Fibroblast of gingiva (primary cell): ENCODE measurements at regions not wholly inside any gene's neighbourhood (a gene's known extent, or its start where the extent isn't known, plus 50 kb on each side); places are given as distances from the start of the nearest gene placed in this dataset.
A peak's percentile ranks its signal among the peaks of the same experiment; 100 is the strongest.

ENCODE experiments used
- DNase-seq: peaks from one replicate; pipeline ENCODE4 v3.0.0-alpha.2; 2011; ENCODE audit warnings: low read depth

DNA sequence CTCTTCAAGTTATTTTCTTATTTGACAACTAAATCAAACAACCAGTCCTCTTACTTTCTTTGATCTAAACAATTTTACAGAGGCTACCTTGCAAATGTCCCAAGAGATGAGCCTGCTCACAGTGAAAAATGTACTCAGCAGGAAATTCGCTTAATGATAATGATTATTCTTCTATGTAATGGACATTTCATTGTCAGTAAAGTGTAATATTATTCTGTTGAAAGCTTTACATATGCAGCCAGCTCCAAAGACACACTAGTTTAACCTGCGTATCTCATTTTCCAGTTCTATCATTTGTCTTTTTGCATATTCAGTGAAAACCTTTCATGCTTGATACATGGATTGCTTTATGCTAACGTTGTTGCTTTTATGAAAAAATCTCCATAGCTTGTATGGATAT lies 758.7 kb upstream of the ZNF608 start:
- DNase-seq, result no peak

DNA sequence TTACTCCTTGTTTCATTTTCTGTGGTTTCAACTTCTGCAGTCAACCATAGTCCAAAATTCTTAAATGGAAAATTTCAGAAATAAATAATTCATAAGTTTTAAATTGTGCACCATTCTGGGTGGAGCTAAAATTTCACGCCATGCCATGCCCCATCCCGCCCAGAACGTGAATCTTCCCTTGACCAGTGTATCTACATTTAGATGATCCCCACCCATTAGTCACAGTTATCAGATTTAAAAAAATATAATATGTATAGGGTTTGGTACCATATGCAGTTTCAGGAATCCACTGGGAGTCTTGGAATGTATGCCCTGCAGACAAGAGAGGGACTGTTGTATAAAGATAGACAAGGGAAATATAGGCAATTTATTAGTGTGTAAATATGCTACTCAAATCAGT lies 759.7 kb upstream of the ZNF608 start:
- no peak for DNase-seq

DNA sequence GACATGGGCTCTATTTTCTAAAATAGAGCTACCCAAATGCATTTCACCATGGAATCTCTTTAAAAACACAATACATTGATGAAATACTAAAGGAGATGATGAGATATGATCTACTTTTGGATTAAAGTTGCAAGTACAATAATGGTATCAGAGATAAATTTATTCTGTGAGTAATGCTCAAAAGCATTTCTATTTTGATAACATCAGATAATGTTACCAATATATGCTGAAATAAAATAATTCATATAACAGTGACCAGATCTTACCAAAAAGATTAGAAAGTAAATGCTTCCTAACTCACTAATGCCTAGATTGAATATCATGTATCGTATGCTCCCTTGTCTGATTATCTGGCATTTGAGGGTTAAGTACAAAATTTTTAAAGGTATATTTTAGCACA lies 761.8 kb upstream of the ZNF608 start:
- no peak for DNase-seq

DNA sequence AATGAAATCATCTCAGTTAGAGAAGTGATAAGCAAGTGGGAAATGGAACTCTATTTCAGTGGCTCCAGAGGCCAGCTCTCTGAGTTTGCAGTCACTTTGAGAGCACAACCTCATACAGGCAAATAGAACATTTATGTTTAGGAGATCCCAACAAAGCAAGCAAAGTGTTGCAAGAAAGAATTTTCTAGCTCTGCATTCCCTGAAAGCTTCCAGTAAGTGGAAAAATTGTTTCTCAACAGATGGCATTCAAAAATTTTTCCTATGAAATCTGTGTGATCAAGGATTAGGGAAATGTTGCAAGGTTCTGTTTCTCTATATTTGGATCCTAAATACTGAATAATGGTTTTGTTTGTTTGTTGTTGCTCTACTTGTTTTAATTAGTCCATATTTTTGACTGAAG lies 764.2 kb upstream of the ZNF608 start:
- peak; percentile 71 for DNase-seq

DNA sequence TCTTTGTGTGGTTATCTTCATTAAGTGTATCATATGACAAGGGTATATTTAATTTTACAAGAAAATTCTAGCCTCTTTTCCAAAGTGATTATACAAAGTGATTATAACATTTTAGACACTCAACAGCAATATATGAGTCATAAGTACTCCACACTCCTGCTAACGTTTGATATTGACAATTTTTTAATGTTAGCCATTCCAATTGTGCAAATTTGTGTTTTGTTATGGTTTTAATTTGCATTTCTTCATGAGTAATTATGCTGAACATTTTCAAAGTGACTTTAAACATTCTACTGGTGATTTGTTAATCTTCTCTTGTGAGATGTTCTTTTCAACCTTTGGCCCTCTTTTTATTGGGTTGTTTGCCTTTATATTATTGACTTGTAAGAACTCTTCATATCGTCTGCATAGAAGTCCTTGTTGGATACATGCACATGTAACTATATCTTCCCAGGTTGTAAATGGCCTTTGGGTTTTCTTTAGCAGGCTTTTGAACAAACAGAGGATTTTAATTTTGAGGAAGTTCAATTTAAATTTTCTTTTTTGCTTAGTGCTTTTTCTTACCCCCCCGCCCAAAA lies 771.6 kb upstream of the ZNF608 start:
- no peak for DNase-seq

GRCh38 chr5:125521289-125521688 lies 774.9 kb upstream of the ZNF608 start:
- no peak for DNase-seq

GRCh38 chr5:125525356-125525755 lies 778.9 kb upstream of the ZNF608 start:
- DNase-seq, result peak; percentile 52

GRCh38 chr5:125526966-125527365 lies 780.5 kb upstream of the ZNF608 start:
- no peak for DNase-seq

- no peak for DNase-seq
Observed at GRCh38 chr5:125528881-125529280, 782.4 kb upstream of the ZNF608 start.

- DNase-seq, result no peak
Observed at GRCh38 chr5:125530833-125531615, 784.6 kb upstream of the ZNF608 start.

DNA sequence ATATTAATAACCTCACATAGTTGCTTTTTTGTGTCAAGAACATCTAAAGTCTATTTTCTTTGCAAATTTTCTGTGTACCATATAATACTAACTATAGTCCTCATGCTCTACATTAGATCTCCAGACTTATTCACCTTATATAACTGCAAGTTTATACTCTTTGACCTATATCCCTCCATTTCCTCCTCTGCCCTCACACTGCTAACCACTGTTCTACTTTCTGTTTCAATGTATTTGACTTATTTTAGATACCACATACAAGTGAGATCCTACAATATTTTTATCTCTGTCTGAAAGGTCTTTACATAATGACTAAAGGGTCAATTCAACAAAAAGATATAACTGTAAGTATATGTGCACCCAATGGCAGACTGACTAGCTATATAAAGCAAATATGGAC lies 789.7 kb upstream of the ZNF608 start:
- DNase-seq, result no peak

- DNase-seq, result peak; percentile 85
Observed at GRCh38 chr5:125536582-125536981, 790.1 kb upstream of the ZNF608 start.

DNA sequence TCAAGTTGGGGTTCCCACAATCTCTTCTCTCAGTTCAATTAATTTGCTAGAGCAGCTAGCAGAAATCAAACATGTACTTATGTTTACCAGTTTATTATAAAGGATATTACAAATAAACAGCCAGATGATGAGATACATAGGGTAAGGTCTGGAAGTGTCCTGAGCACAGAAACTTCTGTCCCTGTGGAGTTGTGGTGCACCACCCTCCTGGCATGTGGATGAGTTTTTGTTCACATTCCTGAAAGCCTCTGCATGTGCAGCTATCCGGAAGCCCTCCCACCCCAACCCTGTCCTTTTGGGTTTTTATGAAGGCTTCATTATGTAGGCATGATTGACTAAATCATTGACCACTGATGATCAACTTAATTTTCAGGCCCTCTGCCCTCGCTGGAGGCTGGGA lies 791.2 kb upstream of the ZNF608 start:
- no peak for DNase-seq

DNA sequence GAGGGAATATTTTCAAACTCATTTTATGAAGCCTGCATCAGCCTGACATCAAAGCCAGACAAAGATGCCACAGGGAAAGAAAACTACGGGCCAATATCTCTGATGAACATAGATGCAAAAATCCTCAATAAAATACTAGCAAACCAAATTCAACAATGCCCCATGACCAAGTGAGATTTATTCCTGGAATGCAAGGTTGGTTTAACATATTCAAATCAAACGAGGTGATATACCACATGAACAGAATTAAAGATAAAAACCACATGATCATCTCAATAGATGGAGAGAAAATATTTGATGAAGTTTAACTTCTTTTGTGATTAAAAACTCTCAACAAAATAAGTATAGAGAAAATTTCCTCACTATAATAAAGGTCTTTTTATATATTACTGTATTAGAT lies 792.0 kb upstream of the ZNF608 start:
- DNase-seq, result no peak

DNA sequence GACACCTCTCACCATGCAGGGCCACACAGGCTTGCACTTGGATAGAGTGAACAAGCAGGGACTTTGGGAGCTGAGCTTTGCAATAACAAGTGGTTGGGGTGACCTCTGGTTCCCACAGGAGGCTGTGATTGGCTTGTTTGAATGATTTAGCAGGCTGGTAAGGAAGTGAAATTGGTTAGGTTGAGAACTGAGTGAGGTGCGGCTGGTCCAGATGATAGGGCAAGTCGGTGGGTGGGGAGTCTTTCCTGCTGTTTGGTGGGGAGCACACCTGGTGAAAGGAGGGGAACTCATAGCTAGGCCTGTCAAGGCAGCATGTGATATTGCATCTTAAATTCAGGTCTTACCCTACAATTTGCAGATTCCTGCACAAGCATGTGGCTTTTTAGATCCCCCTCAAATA lies 794.6 kb upstream of the ZNF608 start:
- no peak for DNase-seq

- DNase-seq, result peak; percentile 49
Observed at GRCh38 chr5:125549322-125549911, 803.0 kb upstream of the ZNF608 start.

DNA sequence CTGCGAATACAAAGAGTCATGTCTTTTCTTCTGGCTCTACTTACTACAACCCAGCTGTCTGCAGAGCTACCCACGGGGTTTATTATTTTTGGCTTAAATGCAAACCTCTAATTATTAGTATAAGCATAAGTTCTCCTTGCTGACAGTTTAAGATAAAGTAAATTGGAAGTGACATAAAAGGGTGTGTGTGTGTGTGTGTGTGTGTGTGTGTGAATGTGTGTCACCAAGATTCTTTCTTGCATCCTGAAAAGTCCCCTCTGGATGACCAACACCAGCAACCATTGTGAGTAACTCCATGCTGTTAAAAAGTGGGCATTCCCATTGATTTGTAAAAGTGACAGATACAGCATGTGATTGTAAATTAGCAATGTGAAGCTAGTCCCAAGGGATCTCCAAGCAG lies 803.8 kb upstream of the ZNF608 start:
- peak; percentile 74 for DNase-seq

DNA sequence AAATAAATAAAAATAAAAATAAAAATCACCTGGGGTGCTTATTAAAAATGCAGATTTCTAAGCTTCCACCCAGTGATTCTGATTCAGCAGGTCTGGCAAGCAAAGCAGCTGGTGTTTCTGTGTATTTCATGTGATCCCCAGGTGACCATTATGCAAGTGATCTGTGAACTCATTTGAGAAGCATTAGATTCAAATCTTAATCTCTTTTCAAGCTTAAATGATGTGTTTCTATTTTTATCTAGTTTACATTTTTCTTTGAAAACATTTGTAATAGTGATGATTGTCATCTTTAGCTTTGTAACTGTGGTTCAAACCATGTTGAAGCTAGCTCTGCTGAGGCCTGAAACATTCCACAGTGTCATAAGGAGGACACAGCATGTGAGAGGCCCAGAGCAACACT lies 804.8 kb upstream of the ZNF608 start:
- DNase-seq, result no peak

- no peak for DNase-seq
Observed at GRCh38 chr5:125551797-125552196, 805.4 kb upstream of the ZNF608 start.

DNA sequence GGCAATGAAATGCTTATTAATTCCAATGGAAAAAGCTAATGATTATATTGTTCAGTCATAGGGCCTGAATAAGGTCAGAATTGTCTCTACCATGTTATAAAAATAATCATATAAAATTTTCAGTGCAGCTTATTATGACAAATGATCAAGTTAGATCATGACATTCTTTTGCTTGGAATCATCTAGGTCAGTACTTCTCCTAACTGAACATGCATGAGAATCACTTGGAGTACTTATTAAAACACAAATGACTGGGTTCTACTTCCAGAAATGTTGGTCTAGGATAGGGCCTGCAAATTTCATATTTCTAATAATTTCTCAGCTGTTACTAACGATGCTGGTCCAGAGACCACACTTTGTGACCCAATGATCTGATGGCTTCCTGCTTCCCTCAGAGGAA lies 806.0 kb upstream of the ZNF608 start:
- DNase-seq, result no peak

GRCh38 chr5:125554355-125554754 lies 807.9 kb upstream of the ZNF608 start:
- DNase-seq, result no peak

GRCh38 chr5:125555591-125555990 lies 809.2 kb upstream of the ZNF608 start:
- DNase-seq, result no peak

DNA sequence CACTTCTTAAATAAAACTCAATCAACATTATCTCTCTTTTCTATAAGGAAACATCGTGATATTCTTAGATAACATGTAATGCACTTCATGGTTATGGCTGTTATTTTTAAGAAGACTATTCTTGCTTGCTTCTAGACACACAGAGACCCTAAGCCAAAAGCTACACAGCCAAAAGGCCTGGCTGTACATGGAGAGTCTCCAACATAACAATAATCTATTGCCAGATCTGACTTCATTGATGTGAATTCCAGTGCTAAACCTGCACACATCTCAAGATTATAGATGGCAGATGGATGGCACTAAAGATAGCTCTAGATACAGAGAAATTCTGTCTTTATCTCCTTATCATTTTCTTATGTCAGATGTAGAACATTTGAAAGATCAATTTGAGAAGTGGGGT lies 811.6 kb upstream of the ZNF608 start:
- DNase-seq, result no peak

GRCh38 chr5:125558466-125558865 lies 812.0 kb upstream of the ZNF608 start:
- DNase-seq, result no peak
